Adrenal gland (tissue), 9 donors: ENCODE measurements at regions not wholly inside any gene's neighbourhood (a gene's known extent, or its start where the extent isn't known, plus 50 kb on each side); places are given as distances from the start of the nearest gene placed in this dataset.

Experiments
- DNase-seq, 7 donors: peaks; one replicate each; pipeline ENCODE4 v3.0.0-alpha.2; 2019 to 2020
- H3K27ac ChIP-seq, 5 donors: fragments of 200-600 bp; sonication (generic) in 4 of 5; 1 replicate in 3 of 5; 2 replicates in 2 of 5; pipeline versions ENCODE4 v1.5.1 to v1.8.0; 2016 to 2020; ENCODE audit warnings: mild to moderate bottlenecking in 1 of 5
- H3K27me3 ChIP-seq: fragments of 200-600 bp; 2 replicates; pipeline ENCODE4 v1.8.0; 2021
- H3K36me3 ChIP-seq, 2 donors: fragments of 200-600 bp; replicated peaks in 1 of 2; 1 replicate in 1 of 2; 2 replicates in 1 of 2; pipeline versions ENCODE4 v1.5.1 to v1.8.0; 2018 to 2022
- H3K4me1 ChIP-seq, 2 donors: fragments of 200-600 bp; replicated peaks in 1 of 2; 1 replicate in 1 of 2; 2 replicates in 1 of 2; pipeline versions ENCODE4 v1.5.1 to v1.8.0; 2018 to 2021
- H3K4me3 ChIP-seq, 4 donors: fragments of 200-600 bp; sonication (generic) in 3 of 4; one replicate each; pipeline ENCODE4 v1.5.1; 2016 to 2018
- H3K9me3 ChIP-seq, 3 donors: fragments of 200-600 bp; sonication (generic) in 1 of 3; replicated peaks in 1 of 3; 1 replicate in 2 of 3; 2 replicates in 1 of 3; pipeline versions ENCODE4 v1.5.1 to v1.8.0; 2016 to 2021
- POLR2A ChIP-seq, 2 donors: fragments of 450-650 bp; IDR thresholded peaks; one replicate each; pipeline ENCODE4 v1.6.1; 2017; ENCODE audit warnings: antibody characterized with exemption in 2 of 2, mild to moderate bottlenecking in 2 of 2, moderate library complexity in 1 of 2
- WGBS, 4 donors: extraction: QIAGEN DNeasy Blood & Tissue Kit in 2 of 4; methylation state at CpG; one replicate each; pipeline versions ENCODE4 v1.1.5 to v1.1.7; 2013 to 2017; 5-methylcytosine and 5-hydroxymethylcytosine counted together
- intact Hi-C, 2 donors: fragments of 100-400 bp; cut with DNase I; formaldehyde crosslinking; loops; one replicate each; pipeline versions ENCODE4 v1.14.1 to v1.15.0; 2022 to 2023
- TF ChIP-seq, protein P1 (sequence below), 6 experiments: fragments of 450-650 bp in 4 of 6; fragments of 200-600 bp in 2 of 6; sonication (generic) in 1 of 6; IDR thresholded peaks; 1 replicate in 5 of 6; 2 replicates in 1 of 6; pipeline versions ENCODE4 v1.5.1 to v1.8.0; 2016 to 2021; ENCODE audit warnings: antibody characterized with exemption in 6 of 6, mild to moderate bottlenecking in 2 of 6, moderate library complexity in 1 of 6
- donor health status: healthy with polysubstance abuse.
- donor health status: Bipolar disorder and iron deficiency.
- donor health status: DM: yes; HTN: yes; CAD: no.
- donor health status: DM: no; HTN: no; CAD: no.
- donor health status: DM: no; HTN: no; CAD: no.

DNA sequence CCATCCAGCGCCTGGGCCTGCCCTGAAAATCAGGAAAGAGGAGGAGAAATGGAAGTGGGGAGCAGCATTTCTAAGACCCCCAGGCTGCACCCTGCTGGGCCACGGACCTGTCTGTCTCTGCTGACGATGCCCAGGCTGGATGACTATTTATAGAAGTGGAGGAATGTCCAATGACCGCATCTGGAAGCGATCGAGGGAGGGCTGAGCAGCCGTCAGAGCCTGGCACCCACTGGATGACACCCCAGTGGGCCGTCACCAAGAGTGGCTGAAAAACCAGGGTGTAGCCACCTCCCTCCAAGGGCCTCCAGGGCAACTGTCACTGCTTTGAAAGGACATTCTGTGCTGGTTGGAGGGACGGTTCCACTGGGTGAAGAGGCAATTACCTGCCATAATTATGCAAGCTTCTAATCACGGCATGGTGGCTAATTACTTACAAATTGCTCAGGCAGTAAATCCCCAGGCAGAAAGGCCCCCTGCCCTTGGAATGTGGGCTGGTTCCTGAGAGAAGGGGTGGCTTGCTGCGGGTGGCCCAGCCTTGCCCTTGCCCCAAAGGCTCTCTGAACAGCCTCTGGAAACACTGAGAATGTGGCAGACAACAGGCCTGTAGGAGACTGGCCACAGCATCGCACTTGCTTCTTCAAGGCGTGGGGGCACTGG is 332.1 kb downstream of the C16orf95 start:
- no peaks in the 10 kb centered on the region for H3K4me1 ChIP-seq
- H3K27me3 ChIP-seq = no peaks in the 10 kb centered on the region
- no peak for DNase-seq
- H3K36me3 ChIP-seq = no peaks in the 10 kb centered on the region
- 69 to 75% (median 71%) methylated on average over 6 to 13 of the region's 13 CpGs for WGBS, 4 donors
- TF ChIP-seq, protein P1, sequence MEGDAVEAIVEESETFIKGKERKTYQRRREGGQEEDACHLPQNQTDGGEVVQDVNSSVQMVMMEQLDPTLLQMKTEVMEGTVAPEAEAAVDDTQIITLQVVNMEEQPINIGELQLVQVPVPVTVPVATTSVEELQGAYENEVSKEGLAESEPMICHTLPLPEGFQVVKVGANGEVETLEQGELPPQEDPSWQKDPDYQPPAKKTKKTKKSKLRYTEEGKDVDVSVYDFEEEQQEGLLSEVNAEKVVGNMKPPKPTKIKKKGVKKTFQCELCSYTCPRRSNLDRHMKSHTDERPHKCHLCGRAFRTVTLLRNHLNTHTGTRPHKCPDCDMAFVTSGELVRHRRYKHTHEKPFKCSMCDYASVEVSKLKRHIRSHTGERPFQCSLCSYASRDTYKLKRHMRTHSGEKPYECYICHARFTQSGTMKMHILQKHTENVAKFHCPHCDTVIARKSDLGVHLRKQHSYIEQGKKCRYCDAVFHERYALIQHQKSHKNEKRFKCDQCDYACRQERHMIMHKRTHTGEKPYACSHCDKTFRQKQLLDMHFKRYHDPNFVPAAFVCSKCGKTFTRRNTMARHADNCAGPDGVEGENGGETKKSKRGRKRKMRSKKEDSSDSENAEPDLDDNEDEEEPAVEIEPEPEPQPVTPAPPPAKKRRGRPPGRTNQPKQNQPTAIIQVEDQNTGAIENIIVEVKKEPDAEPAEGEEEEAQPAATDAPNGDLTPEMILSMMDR (IDR thresholded peaks at IDR 0.05) = no peak
- no peak overlapping the region for H3K27ac ChIP-seq
- H3K4me3 ChIP-seq = no peak overlapping the region
- H3K9me3 ChIP-seq = no peaks in the 10 kb centered on the region
- intact Hi-C loops = no loop called here

GRCh38 chr16:86985648-86986015 is 331.6 kb downstream of the C16orf95 start:
- WGBS, 4 donors = 69 to 91% (median 89%) methylated on average over 7 to 12 of the region's 12 CpGs
- no peak for DNase-seq
- intact Hi-C loops = no loop called here
- no peaks in the 10 kb centered on the region for H3K4me1 ChIP-seq
- no peak overlapping the region for H3K4me3 ChIP-seq
- H3K36me3 ChIP-seq = no peaks in the 10 kb centered on the region
- no peak for TF ChIP-seq POLR2A (IDR thresholded peaks at IDR 0.05)
- TF ChIP-seq, protein P1 (IDR thresholded peaks at IDR 0.05) = no peak
- H3K9me3 ChIP-seq = no peaks in the 10 kb centered on the region
- H3K27ac ChIP-seq = no peak overlapping the region
- H3K27me3 ChIP-seq = no peaks in the 10 kb centered on the region

DNA sequence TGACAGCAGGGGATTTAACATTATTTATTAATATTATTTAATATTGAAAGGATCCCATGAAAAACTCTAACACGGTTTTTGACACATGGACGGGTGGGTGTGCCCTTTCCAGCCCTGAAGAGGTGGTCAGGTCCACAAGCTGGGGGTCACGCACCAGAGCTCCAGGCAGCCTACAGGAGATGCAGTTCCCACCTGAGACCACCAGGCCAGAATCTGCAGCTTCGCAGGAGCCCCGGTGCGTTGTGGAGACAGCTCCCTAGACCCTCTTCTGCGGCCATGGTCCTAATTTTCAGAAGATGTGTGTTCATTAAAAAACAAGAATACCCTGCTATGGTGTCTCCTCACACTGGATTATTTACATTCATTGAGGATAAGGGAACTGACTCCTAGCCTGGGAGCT is 331.1 kb downstream of the C16orf95 start:
- TF ChIP-seq, protein P1 (IDR thresholded peaks at IDR 0.05) = no peak
- no peak for TF ChIP-seq POLR2A (IDR thresholded peaks at IDR 0.05)
- H3K36me3 ChIP-seq = no peaks in the 10 kb centered on the region
- H3K4me3 ChIP-seq = no peak overlapping the region
- DNase-seq = no peak
- no peak overlapping the region for H3K27ac ChIP-seq
- intact Hi-C loops = no loop called here
- H3K27me3 ChIP-seq = no peaks in the 10 kb centered on the region
- WGBS, 4 donors = 76 to 87% (median 81%) methylated on average over 6 to 7 of the region's 7 CpGs
- H3K4me1 ChIP-seq = no peaks in the 10 kb centered on the region
- H3K9me3 ChIP-seq = no peaks in the 10 kb centered on the region

DNA sequence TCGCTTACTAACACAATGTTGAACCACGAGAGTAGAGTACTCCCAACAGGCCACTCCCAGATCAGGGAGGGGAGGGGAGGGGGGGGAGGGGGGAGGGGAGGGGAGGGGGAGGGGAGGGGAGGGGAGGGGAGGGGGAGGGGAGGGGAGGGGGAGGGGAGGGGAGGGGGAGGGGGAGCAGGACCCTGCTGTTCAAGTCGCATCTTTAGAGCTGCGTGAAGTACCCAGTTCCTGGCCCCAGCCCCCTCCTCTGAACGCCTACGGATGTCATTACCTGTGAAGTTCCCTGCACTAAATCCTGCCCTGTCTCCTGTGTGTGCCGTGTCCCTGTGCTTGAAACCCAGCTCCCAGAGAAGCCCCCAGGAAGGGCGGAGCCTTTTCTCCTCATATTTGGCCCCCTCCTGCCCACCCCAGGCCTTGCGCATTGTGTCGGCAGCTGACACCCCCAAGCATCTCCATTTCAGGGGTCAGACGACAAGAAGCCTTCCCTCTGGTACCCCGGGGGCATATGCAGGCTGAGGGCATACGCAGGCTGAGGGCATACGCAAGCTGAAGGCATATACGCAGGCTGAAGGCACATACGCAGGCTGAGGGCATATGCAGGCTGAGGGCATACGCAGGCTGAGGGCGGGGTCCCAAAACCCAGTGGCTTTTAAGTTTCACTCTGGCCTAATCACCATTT is 330.2 kb downstream of the C16orf95 start:
- H3K4me3 ChIP-seq = no peak overlapping the region
- no peaks in the 10 kb centered on the region for H3K27me3 ChIP-seq
- TF ChIP-seq POLR2A (IDR thresholded peaks at IDR 0.05) = no peak
- TF ChIP-seq, protein P1 (IDR thresholded peaks at IDR 0.05) = no peak
- no peaks in the 10 kb centered on the region for H3K4me1 ChIP-seq
- no peak overlapping the region for H3K27ac ChIP-seq
- intact Hi-C loops = no loop called here
- 81 to 89% (median 85%) methylated on average over 16 to 18 of the region's 18 CpGs for WGBS, 4 donors
- no peaks in the 10 kb centered on the region for H3K36me3 ChIP-seq
- no peaks in the 10 kb centered on the region for H3K9me3 ChIP-seq
- DNase-seq = no peak
